GM12878 (cell line): ENCODE measurements at regions not wholly inside any gene's neighbourhood (a gene's known extent, or its start where the extent isn't known, plus 50 kb on each side); places are given as distances from the start of the nearest gene placed in this dataset.

Experiments
- ATAC-seq: fragments of 200-7000 bp; cut with Tn5 transposase; 3 replicates; pipeline ENCODE4 v1.9.1; 2020; ENCODE audit warnings: mild to moderate bottlenecking, moderate library complexity
- BruUV-seq: library from RNA; stranded (reverse); fragments of 400-500 nt; replicated peaks from 2 replicates; lab custom pipeline; 2021; lab: Mats Ljungman, UMichigan
- CTCF ChIA-PET: fragments of 300-600 bp; sonication (Branson Sonifier 250); formaldehyde crosslinking; extraction: SDS; loops from one replicate; lab custom pipeline; 2021; ENCODE audit warnings: inconsistent platforms; lab: Yijun Ruan, JAX
- POLR2A ChIA-PET: fragments of 350-600 bp; formaldehyde crosslinking; extraction: SDS; loops from one replicate; lab custom pipeline; 2021; ENCODE audit warnings: inconsistent platforms; lab: Charles Lee
- RAD21 ChIA-PET: fragments of 300-600 bp; sonication (Branson Sonifier 250); formaldehyde crosslinking; loops from one replicate; lab custom pipeline; 2023; ENCODE audit warnings: antibody characterized with exemption; ENCODE audit not compliant: unreplicated experiment; lab: Charles Lee
- SMC1A ChIA-PET: fragments of 300-600 bp; sonication (Branson Sonifier 250); formaldehyde crosslinking; loops from one replicate; lab custom pipeline; 2023; ENCODE audit not compliant: unreplicated experiment, uncharacterized antibody; lab: Charles Lee
- DNase-seq: peaks from one replicate; pipeline ENCODE4 v3.0.0-alpha.2; 2011; ENCODE audit warnings: low read depth, low spot score
- FAIRE-seq: peaks from 3 replicates; lab custom pipeline; 2011; peaks lifted over from hg19 to GRCh38; lab: Jason Lieb, UNC
- H2AFZ ChIP-seq: 2 replicates; pipeline ENCODE4 v1.6.0; 2011; ENCODE audit warnings: low read depth, low read length, control low read depth; ENCODE audit not compliant: control insufficient read depth
- H3K27ac ChIP-seq: 2 replicates; pipeline ENCODE4 v1.5.1; 2011; ENCODE audit warnings: control low read depth; ENCODE audit not compliant: control insufficient read depth, insufficient read depth
- H3K27me3 ChIP-seq, 2 experiments: replicated peaks in 1 of 2; 2 replicates each; pipeline versions ENCODE4 v1.6.0 to v1.6.1; 2011; ENCODE audit warnings: low read length in 1 of 2; ENCODE audit not compliant: control insufficient read depth in 2 of 2, insufficient read depth in 2 of 2
- H3K36me3 ChIP-seq, 2 experiments: 2 replicates each; pipeline ENCODE4 v1.5.1; 2011; ENCODE audit warnings: low read length in 1 of 2; ENCODE audit not compliant: control insufficient read depth in 2 of 2, insufficient read depth in 2 of 2
- H3K4me1 ChIP-seq: 2 replicates; pipeline ENCODE4 v1.6.1; 2011; ENCODE audit warnings: mild to moderate bottlenecking, low read length, moderate library complexity, mixed read lengths; ENCODE audit not compliant: control insufficient read depth, insufficient read depth
- H3K4me2 ChIP-seq: 2 replicates; pipeline ENCODE4 v1.6.0; 2011; ENCODE audit warnings: control low read depth; ENCODE audit not compliant: control insufficient read depth, insufficient read depth
- H3K4me3 ChIP-seq: fragments of 200-600 bp; sonication (generic); 2 replicates; pipeline ENCODE4 v1.5.1; 2016
- H3K79me2 ChIP-seq: 2 replicates; pipeline ENCODE4 v1.6.0; 2011; ENCODE audit warnings: low read length; ENCODE audit not compliant: control insufficient read depth, insufficient read depth
- H3K9ac ChIP-seq: 2 replicates; pipeline ENCODE4 v1.8.0; 2011; ENCODE audit warnings: low read length, control low read depth, mixed read lengths; ENCODE audit not compliant: control insufficient read depth, insufficient read depth
- H3K9me3 ChIP-seq: replicated peaks from 3 replicates; pipeline ENCODE4 v1.5.1; 2011; ENCODE audit warnings: mild to moderate bottlenecking, low read length; ENCODE audit not compliant: control insufficient read depth, insufficient read depth
- H4K20me1 ChIP-seq: 2 replicates; pipeline ENCODE4 v1.6.0; 2011; ENCODE audit not compliant: control insufficient read depth, insufficient read depth
- ESRRA ChIP-seq: IDR thresholded peaks from 2 replicates; pipeline ENCODE4 v1.6.1; 2012; ENCODE audit warnings: mild to moderate bottlenecking, low read length, improper control_type of control experiment
- HSF1 ChIP-seq: fragments of 150-350 bp; IDR thresholded peaks from 2 replicates; pipeline ENCODE4 v1.6.1; 2014; ENCODE audit warnings: mild to moderate bottlenecking, low read depth, low read length
- KAT2A ChIP-seq: conservative IDR thresholded peaks from 2 replicates; pipeline ENCODE4 v1.6.1; 2011; ENCODE audit warnings: low read depth, low read length; ENCODE audit not compliant: control insufficient read depth
- RCOR1 ChIP-seq: conservative IDR thresholded peaks from 2 replicates; pipeline ENCODE4 v1.6.1; 2012; ENCODE audit warnings: low read depth, low read length, improper control_type of control experiment
- REST ChIP-seq: IDR thresholded peaks from 2 replicates; pipeline ENCODE4 v1.6.1; 2012; ENCODE audit warnings: mild to moderate bottlenecking, low read depth, low read length
- TCF12 ChIP-seq: IDR thresholded peaks from 2 replicates; pipeline ENCODE4 v1.6.1; 2011; ENCODE audit warnings: low read depth, mild to moderate bottlenecking, low read length
- WGBS: methylation state at CpG from one replicate; pipeline ENCODE4 v1.1.6; 2016; ENCODE audit warnings: low lambda C conversion rate; ENCODE audit not compliant: insufficient replicate concordance, insufficient coverage; ENCODE audit errors: missing lambda C conversion rate; 5-methylcytosine and 5-hydroxymethylcytosine counted together
- in situ Hi-C: fragments of 300-500 bp; cut with MboI; formaldehyde crosslinking; loops from 9 replicates; pipeline ENCODE4 v1.14.3; 2018; ENCODE audit warnings: mixed read lengths
- intact Hi-C: fragments of 100-400 bp; cut with micrococcal nuclease; formaldehyde crosslinking; loops from one replicate; pipeline ENCODE4 v1.14.2; 2022; ENCODE audit not compliant: unreplicated experiment

- TF ChIP-seq HSF1, result no peak
- no peak for TF ChIP-seq KAT2A
- TF ChIP-seq REST, result no peak
Observed at GRCh38 chr1:178036090-178036489, 57.8 kb upstream of the RASAL2 start (continued).

- peak; percentile 59 for ATAC-seq
- Histone ChIP-seq H3K27ac (no peak overlapping the region), H3K9ac (no peak overlapping the region), H2AFZ (no peak overlapping the region), H3K4me1 (no peaks in the 10 kb centered on the region), H3K79me2 (no peaks in the 10 kb centered on the region), H3K9me3 (no peaks in the 10 kb centered on the region), H4K20me1 (no peaks in the 10 kb centered on the region), H3K36me3 (no peaks in the 10 kb centered on the region), H3K27me3 (peaks cover 0 to 8% of the 10 kb centered on the region in 2 experiments; a peak in 2 of 4 replicates), H3K4me3 (no peak overlapping the region), H3K4me2 (0 out of 2 replicates have a peak overlapping the region, but pooled peaks have one; percentile 3)
- DNase-seq, result no peak
- intact Hi-C loops, result no loop called here
- no peak for FAIRE-seq
- ChIA-PET RAD21 (no interaction called here), CTCF (interaction anchor here (0.6 kb wide), 1 partner anchor 568 kb away, joined by 3 read pairs; no protein-coding TSS in a partner anchor), SMC1A (no interaction called here), POLR2A (no interaction called here)
- in situ Hi-C loops, result loop anchor here (25.0 kb wide), 1 partner anchor 150 kb away; no protein-coding TSS in a partner anchor
- 25% methylated on average over 51 of the region's 58 CpGs for whole genome bisulfite sequencing
- BruUV-seq, result no TSS peak
- TF ChIP-seq TCF12 (no peak), RCOR1 (no peak), ESRRA (no peak)
Observed at GRCh38 chr1:178037510-178038253, 56.2 kb upstream of the RASAL2 start.
